ENCODE measurements at regions not wholly inside any gene's neighbourhood (a gene's known extent, or its start where the extent isn't known, plus 50 kb on each side); places are given as distances from the start of the nearest gene placed in this dataset.

GRCh38 chr4:35217331-35217730 is 1027.0 kb downstream of the ARAP2 start:
- H3K27me3 ChIP-seq (ENCODE audit: low read depth, low read length) = no peaks in the 10 kb centered on the region
- no peaks in the 10 kb centered on the region for H3K4me1 ChIP-seq (ENCODE audit: control insufficient read depth in 1 of 2, insufficient read depth in 2 of 2, low read length in 2 of 2)
- no peak overlapping the region for H3K4me3 ChIP-seq (ENCODE audit: low read depth in 1 of 2, low read length in 2 of 2)
- no peaks in the 10 kb centered on the region for H3K9me3 ChIP-seq (ENCODE audit: control insufficient read depth in 1 of 2, low read length in 2 of 2)
- H3K36me3 ChIP-seq (ENCODE audit: control insufficient read depth in 1 of 2, insufficient read depth in 2 of 2, low read length in 2 of 2) = no peaks in the 10 kb centered on the region
- H3K27ac ChIP-seq (ENCODE audit: low read length) = no peak overlapping the region

DNA sequence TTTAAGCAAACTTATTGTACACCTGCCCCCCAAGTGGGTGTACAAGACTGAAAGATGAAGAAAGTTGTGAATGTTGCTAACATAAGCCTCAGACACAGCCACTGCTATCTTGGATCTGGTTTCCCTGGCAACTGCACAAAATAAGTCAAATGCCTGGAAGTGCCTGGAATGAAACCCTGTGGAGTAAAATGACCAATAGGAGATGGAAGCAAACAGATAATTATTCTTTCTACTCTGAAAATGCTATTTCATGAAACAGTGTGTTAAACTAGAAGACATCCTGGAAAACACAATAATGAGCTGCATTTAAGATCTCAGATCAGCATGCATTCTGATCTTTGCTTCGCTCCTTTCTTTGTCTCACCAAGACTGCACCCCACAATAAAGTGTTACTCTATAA is 1016.0 kb downstream of the ARAP2 start:
- H3K4me1 ChIP-seq (ENCODE audit: control insufficient read depth in 1 of 2, insufficient read depth in 2 of 2, low read length in 2 of 2) = no peaks in the 10 kb centered on the region
- H3K27me3 ChIP-seq (ENCODE audit: low read depth, low read length) = no peaks in the 10 kb centered on the region
- H3K27ac ChIP-seq (ENCODE audit: low read length) = no peak overlapping the region
- H3K9me3 ChIP-seq (ENCODE audit: control insufficient read depth in 1 of 2, low read length in 2 of 2) = peaks cover 0 to 3% of the 10 kb centered on the region in 2 donors
- no peaks in the 10 kb centered on the region for H3K36me3 ChIP-seq (ENCODE audit: control insufficient read depth in 1 of 2, insufficient read depth in 2 of 2, low read length in 2 of 2)
- no peak overlapping the region for H3K4me3 ChIP-seq (ENCODE audit: low read depth in 1 of 2, low read length in 2 of 2)

DNA sequence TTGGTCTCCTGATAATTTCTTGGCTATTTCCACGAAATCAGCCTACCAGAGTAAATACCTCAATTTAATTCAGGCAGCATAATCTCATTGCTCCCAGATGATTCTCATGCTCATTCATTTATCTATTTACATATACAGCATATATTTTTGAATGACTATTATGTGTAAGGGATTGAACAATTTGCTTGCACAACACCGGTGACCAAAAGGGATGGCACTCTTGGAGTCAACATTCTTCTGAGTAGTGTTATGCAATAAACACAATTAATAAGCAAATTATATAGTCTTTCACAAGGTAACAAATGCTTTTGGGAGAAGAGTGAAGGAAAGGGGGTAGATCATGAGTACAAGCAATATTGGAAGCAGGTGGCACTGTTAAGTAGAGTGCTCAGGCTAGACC is 1015.3 kb downstream of the ARAP2 start:
- H3K4me3 ChIP-seq (ENCODE audit: low read depth in 1 of 2, low read length in 2 of 2) = no peak overlapping the region
- H3K9me3 ChIP-seq (ENCODE audit: control insufficient read depth in 1 of 2, low read length in 2 of 2) = peaks cover 0 to 3% of the 10 kb centered on the region in 2 donors
- H3K27ac ChIP-seq (ENCODE audit: low read length) = no peak overlapping the region
- no peaks in the 10 kb centered on the region for H3K36me3 ChIP-seq (ENCODE audit: control insufficient read depth in 1 of 2, insufficient read depth in 2 of 2, low read length in 2 of 2)
- H3K4me1 ChIP-seq (ENCODE audit: control insufficient read depth in 1 of 2, insufficient read depth in 2 of 2, low read length in 2 of 2) = no peaks in the 10 kb centered on the region
- no peaks in the 10 kb centered on the region for H3K27me3 ChIP-seq (ENCODE audit: low read depth, low read length)

GRCh38 chr4:35237924-35238323 is 1006.4 kb downstream of the ARAP2 start:
- Histone ChIP-seq H3K27ac (ENCODE audit: low read length) (no peak overlapping the region), H3K4me3 (ENCODE audit: low read depth in 1 of 2, low read length in 2 of 2) (no peak overlapping the region), H3K36me3 (ENCODE audit: control insufficient read depth in 1 of 2, insufficient read depth in 2 of 2, low read length in 2 of 2) (no peaks in the 10 kb centered on the region), H3K4me1 (ENCODE audit: control insufficient read depth in 1 of 2, insufficient read depth in 2 of 2, low read length in 2 of 2) (no peaks in the 10 kb centered on the region), H3K27me3 (ENCODE audit: low read depth, low read length) (no peaks in the 10 kb centered on the region), H3K9me3 (ENCODE audit: control insufficient read depth in 1 of 2, low read length in 2 of 2) (peaks cover 0 to 5% of the 10 kb centered on the region in 2 donors)

DNA sequence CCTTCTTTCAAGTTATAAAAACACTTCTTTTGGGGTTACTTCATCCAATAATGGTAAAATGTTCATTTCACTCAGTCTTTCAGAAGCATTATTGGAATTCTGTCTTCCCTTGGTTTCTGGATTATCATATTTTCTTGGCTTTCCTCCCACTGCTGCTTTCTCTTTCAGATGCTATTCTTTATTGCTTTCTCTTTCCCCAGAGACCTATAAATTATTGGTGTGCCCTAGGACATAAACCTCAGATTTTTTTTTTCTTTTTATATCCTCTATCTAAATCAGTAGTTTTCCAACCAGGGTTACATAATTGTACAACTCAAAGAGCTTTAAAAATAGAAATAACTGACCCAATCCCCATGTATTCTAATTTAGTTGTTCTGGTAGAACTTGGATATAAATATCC is 1005.5 kb downstream of the ARAP2 start:
- no peak overlapping the region for H3K4me3 ChIP-seq (ENCODE audit: low read depth in 1 of 2, low read length in 2 of 2)
- H3K4me1 ChIP-seq (ENCODE audit: control insufficient read depth in 1 of 2, insufficient read depth in 2 of 2, low read length in 2 of 2) = no peaks in the 10 kb centered on the region
- no peaks in the 10 kb centered on the region for H3K36me3 ChIP-seq (ENCODE audit: control insufficient read depth in 1 of 2, insufficient read depth in 2 of 2, low read length in 2 of 2)
- H3K27me3 ChIP-seq (ENCODE audit: low read depth, low read length) = no peaks in the 10 kb centered on the region
- no peak overlapping the region for H3K27ac ChIP-seq (ENCODE audit: low read length)
- peaks cover 0 to 5% of the 10 kb centered on the region in 2 donors for H3K9me3 ChIP-seq (ENCODE audit: control insufficient read depth in 1 of 2, low read length in 2 of 2)

DNA sequence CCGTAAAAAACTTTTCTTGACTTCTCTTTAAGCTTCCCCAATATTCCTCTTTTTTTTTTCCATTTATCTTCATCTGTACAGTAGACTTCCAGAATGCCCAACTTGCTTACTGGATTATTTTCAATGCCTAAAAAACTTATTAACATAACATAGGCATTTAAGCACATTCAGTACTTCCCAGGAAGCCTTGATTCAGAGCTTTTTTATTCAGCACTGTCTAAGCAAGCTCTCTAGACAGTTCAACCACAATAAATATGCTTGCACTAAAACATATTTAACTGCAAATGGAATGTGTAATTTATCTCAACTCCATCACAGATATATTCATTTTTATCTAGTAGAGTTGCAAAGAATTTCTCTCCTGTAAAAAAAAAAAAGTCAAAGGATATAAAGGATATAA is 997.8 kb downstream of the ARAP2 start:
- no peak overlapping the region for H3K27ac ChIP-seq (ENCODE audit: low read length)
- no peaks in the 10 kb centered on the region for H3K4me1 ChIP-seq (ENCODE audit: control insufficient read depth in 1 of 2, insufficient read depth in 2 of 2, low read length in 2 of 2)
- H3K9me3 ChIP-seq (ENCODE audit: control insufficient read depth in 1 of 2, low read length in 2 of 2) = no peaks in the 10 kb centered on the region
- no peaks in the 10 kb centered on the region for H3K27me3 ChIP-seq (ENCODE audit: low read depth, low read length)
- no peak overlapping the region for H3K4me3 ChIP-seq (ENCODE audit: low read depth in 1 of 2, low read length in 2 of 2)
- no peaks in the 10 kb centered on the region for H3K36me3 ChIP-seq (ENCODE audit: control insufficient read depth in 1 of 2, insufficient read depth in 2 of 2, low read length in 2 of 2)

GRCh38 chr4:35247047-35247446 is 997.3 kb downstream of the ARAP2 start:
- no peak overlapping the region for H3K27ac ChIP-seq (ENCODE audit: low read length)
- no peak overlapping the region for H3K4me3 ChIP-seq (ENCODE audit: low read depth in 1 of 2, low read length in 2 of 2)
- H3K4me1 ChIP-seq (ENCODE audit: control insufficient read depth in 1 of 2, insufficient read depth in 2 of 2, low read length in 2 of 2) = no peaks in the 10 kb centered on the region
- no peaks in the 10 kb centered on the region for H3K27me3 ChIP-seq (ENCODE audit: low read depth, low read length)
- no peaks in the 10 kb centered on the region for H3K36me3 ChIP-seq (ENCODE audit: control insufficient read depth in 1 of 2, insufficient read depth in 2 of 2, low read length in 2 of 2)
- no peaks in the 10 kb centered on the region for H3K9me3 ChIP-seq (ENCODE audit: control insufficient read depth in 1 of 2, low read length in 2 of 2)

GRCh38 chr4:35250331-35250730 is 994.0 kb downstream of the ARAP2 start:
- no peak overlapping the region for H3K27ac ChIP-seq (ENCODE audit: low read length)
- no peaks in the 10 kb centered on the region for H3K4me1 ChIP-seq (ENCODE audit: control insufficient read depth in 1 of 2, insufficient read depth in 2 of 2, low read length in 2 of 2)
- no peaks in the 10 kb centered on the region for H3K27me3 ChIP-seq (ENCODE audit: low read depth, low read length)
- no peak overlapping the region for H3K4me3 ChIP-seq (ENCODE audit: low read depth in 1 of 2, low read length in 2 of 2)
- no peaks in the 10 kb centered on the region for H3K9me3 ChIP-seq (ENCODE audit: control insufficient read depth in 1 of 2, low read length in 2 of 2)
- H3K36me3 ChIP-seq (ENCODE audit: control insufficient read depth in 1 of 2, insufficient read depth in 2 of 2, low read length in 2 of 2) = no peaks in the 10 kb centered on the region

- Histone ChIP-seq H3K27ac (ENCODE audit: low read length) (no peak overlapping the region), H3K9me3 (ENCODE audit: control insufficient read depth in 1 of 2, low read length in 2 of 2) (no peaks in the 10 kb centered on the region), H3K4me3 (ENCODE audit: low read depth in 1 of 2, low read length in 2 of 2) (no peak overlapping the region), H3K4me1 (ENCODE audit: control insufficient read depth in 1 of 2, insufficient read depth in 2 of 2, low read length in 2 of 2) (no peaks in the 10 kb centered on the region), H3K27me3 (ENCODE audit: low read depth, low read length) (no peaks in the 10 kb centered on the region), H3K36me3 (ENCODE audit: control insufficient read depth in 1 of 2, insufficient read depth in 2 of 2, low read length in 2 of 2) (no peaks in the 10 kb centered on the region)
Observed at GRCh38 chr4:35250761-35251160, 993.6 kb downstream of the ARAP2 start.

- no peaks in the 10 kb centered on the region for H3K36me3 ChIP-seq (ENCODE audit: control insufficient read depth in 1 of 2, insufficient read depth in 2 of 2, low read length in 2 of 2)
- H3K4me1 ChIP-seq (ENCODE audit: control insufficient read depth in 1 of 2, insufficient read depth in 2 of 2, low read length in 2 of 2) = no peaks in the 10 kb centered on the region
- H3K4me3 ChIP-seq (ENCODE audit: low read depth in 1 of 2, low read length in 2 of 2) = no peak overlapping the region
- no peak overlapping the region for H3K27ac ChIP-seq (ENCODE audit: low read length)
- no peaks in the 10 kb centered on the region for H3K9me3 ChIP-seq (ENCODE audit: control insufficient read depth in 1 of 2, low read length in 2 of 2)
- no peaks in the 10 kb centered on the region for H3K27me3 ChIP-seq (ENCODE audit: low read depth, low read length)
Observed at GRCh38 chr4:35252071-35252470, 992.2 kb downstream of the ARAP2 start.

GRCh38 chr4:35252866-35253265 is 991.4 kb downstream of the ARAP2 start:
- Histone ChIP-seq H3K4me3 (ENCODE audit: low read depth in 1 of 2, low read length in 2 of 2) (no peak overlapping the region), H3K9me3 (ENCODE audit: control insufficient read depth in 1 of 2, low read length in 2 of 2) (no peaks in the 10 kb centered on the region), H3K36me3 (ENCODE audit: control insufficient read depth in 1 of 2, insufficient read depth in 2 of 2, low read length in 2 of 2) (no peaks in the 10 kb centered on the region), H3K4me1 (ENCODE audit: control insufficient read depth in 1 of 2, insufficient read depth in 2 of 2, low read length in 2 of 2) (no peaks in the 10 kb centered on the region), H3K27me3 (ENCODE audit: low read depth, low read length) (no peaks in the 10 kb centered on the region), H3K27ac (ENCODE audit: low read length) (no peak overlapping the region)

DNA sequence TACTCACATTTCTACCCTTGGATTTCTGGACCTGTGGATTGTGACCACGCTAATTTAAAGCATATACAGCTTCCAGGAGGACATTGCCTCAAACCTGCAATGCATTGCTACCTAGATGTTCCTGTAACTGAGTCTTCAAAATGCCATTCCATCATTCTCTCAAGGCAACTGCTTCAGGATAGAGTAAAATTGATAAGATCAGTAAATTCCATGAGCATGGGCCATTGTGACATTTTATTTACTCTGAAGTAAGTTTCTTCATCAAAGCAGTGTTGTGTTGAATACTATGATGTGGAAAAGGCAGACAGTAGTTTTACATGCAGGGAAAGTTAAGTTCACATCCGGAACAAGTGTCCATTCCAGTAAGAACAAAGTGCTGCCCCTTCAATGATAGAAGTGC is 991.0 kb downstream of the ARAP2 start:
- Histone ChIP-seq H3K27ac (ENCODE audit: low read length) (no peak overlapping the region), H3K4me3 (ENCODE audit: low read depth in 1 of 2, low read length in 2 of 2) (no peak overlapping the region), H3K9me3 (ENCODE audit: control insufficient read depth in 1 of 2, low read length in 2 of 2) (no peaks in the 10 kb centered on the region), H3K36me3 (ENCODE audit: control insufficient read depth in 1 of 2, insufficient read depth in 2 of 2, low read length in 2 of 2) (no peaks in the 10 kb centered on the region), H3K27me3 (ENCODE audit: low read depth, low read length) (no peaks in the 10 kb centered on the region), H3K4me1 (ENCODE audit: control insufficient read depth in 1 of 2, insufficient read depth in 2 of 2, low read length in 2 of 2) (no peaks in the 10 kb centered on the region)
